Breast epithelium (tissue), 3 donors: ENCODE measurements at regions not wholly inside any gene's neighbourhood (a gene's known extent, or its start where the extent isn't known, plus 50 kb on each side); places are given as distances from the start of the nearest gene placed in this dataset.

Experiments
- CTCF ChIP-seq, 3 donors: fragments of 450-650 bp; IDR thresholded peaks; one replicate each; pipeline ENCODE4 v1.5.1; 2016 to 2017; ENCODE audit warnings: antibody characterized with exemption in 3 of 3, mild to moderate bottlenecking in 3 of 3, moderate library complexity in 3 of 3
- POLR2A ChIP-seq: fragments of 450-650 bp; IDR thresholded peaks from one replicate; pipeline ENCODE4 v1.6.1; 2016; ENCODE audit warnings: antibody characterized with exemption, mild to moderate bottlenecking, moderate library complexity
- POLR2AphosphoS5 ChIP-seq, 3 donors: sonication (generic); formaldehyde crosslinking; IDR thresholded peaks; one replicate each; pipeline ENCODE4 v1.6.1; 2017; ENCODE audit warnings: antibody characterized with exemption in 3 of 3

GRCh38 chr6:169957351-169957963 is 206.0 kb downstream of the ERMARD start:
- TF ChIP-seq POLR2A (no peak), CTCF (IDR thresholded peaks at IDR 0.05) (no peak), POLR2AphosphoS5 (IDR thresholded peaks at IDR 0.05) (no peak)
